ENCODE measurements at regions not wholly inside any gene's neighbourhood (a gene's known extent, or its start where the extent isn't known, plus 50 kb on each side); places are given as distances from the start of the nearest gene placed in this dataset.

DNA sequence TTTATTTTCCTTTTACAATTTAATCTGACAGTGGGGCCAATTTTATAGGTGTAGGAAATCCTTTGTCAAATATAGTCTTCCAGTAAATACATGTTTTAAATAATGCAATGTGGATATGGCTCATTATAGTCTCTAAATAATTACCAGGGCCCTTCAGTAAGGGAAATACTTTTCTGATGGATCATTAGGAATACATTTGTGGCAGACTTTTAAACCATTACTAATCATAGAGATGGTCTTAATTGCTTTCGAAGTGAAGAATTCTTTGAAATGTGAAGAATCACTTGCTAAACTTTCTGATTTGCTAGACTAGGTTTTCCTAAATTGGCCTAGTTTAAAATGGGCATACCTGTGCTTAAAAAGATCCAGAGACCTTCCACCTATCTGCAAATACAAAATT lies 105.6 kb upstream of the ELL2 start:
- Histone ChIP-seq H3K9me3 (ENCODE audit: control insufficient read depth, insufficient read depth, low read depth, low read length) (no peaks in the 10 kb centered on the region), H3K4me1 (ENCODE audit: control insufficient read depth, insufficient read depth, low read length) (peaks cover 9% of the 10 kb centered on the region), H3K4me3 (ENCODE audit: low read depth, low read length) (no peak overlapping the region), H3K36me3 (ENCODE audit: control insufficient read depth in 2 of 2, insufficient read depth in 1 of 2, low read length in 2 of 2) (no peaks in the 10 kb centered on the region), H3K27ac (ENCODE audit: extremely low read depth, low read depth, low read length) (no peak overlapping the region)
- POLR2A ChIA-PET: no interaction called here
- CTCF ChIA-PET: no interaction called here
- TF ChIP-seq ZBTB48 (tag by site-specific recombination; IDR thresholded peaks at IDR 0.05) (no peak), ZNF596 (tag by site-specific recombination; IDR thresholded peaks at IDR 0.05) (no peak), ZNF521 (tag by site-specific recombination; IDR thresholded peaks at IDR 0.05) (no peak), GLIS1 (tag by site-specific recombination; IDR thresholded peaks at IDR 0.05) (no peak), ZNF529 (tag by site-specific recombination; IDR thresholded peaks at IDR 0.05; ENCODE audit: insufficient replicate concordance) (no peak)
- TF ChIP-seq, protein P1, sequence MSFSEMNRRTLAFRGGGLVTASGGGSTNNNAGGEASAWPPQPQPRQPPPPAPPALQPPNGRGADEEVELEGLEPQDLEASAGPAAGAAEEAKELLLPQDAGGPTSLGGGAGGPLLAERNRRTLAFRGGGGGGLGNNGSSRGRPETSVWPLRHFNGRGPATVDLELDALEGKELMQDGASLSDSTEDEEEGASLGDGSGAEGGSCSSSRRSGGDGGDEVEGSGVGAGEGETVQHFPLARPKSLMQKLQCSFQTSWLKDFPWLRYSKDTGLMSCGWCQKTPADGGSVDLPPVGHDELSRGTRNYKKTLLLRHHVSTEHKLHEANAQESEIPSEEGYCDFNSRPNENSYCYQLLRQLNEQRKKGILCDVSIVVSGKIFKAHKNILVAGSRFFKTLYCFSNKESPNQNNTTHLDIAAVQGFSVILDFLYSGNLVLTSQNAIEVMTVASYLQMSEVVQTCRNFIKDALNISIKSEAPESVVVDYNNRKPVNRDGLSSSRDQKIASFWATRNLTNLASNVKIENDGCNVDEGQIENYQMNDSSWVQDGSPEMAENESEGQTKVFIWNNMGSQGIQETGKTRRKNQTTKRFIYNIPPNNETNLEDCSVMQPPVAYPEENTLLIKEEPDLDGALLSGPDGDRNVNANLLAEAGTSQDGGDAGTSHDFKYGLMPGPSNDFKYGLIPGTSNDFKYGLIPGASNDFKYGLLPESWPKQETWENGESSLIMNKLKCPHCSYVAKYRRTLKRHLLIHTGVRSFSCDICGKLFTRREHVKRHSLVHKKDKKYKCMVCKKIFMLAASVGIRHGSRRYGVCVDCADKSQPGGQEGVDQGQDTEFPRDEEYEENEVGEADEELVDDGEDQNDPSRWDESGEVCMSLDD (tag by site-specific recombination; IDR thresholded peaks at IDR 0.05): no peak
- TF ChIP-seq, protein P2, sequence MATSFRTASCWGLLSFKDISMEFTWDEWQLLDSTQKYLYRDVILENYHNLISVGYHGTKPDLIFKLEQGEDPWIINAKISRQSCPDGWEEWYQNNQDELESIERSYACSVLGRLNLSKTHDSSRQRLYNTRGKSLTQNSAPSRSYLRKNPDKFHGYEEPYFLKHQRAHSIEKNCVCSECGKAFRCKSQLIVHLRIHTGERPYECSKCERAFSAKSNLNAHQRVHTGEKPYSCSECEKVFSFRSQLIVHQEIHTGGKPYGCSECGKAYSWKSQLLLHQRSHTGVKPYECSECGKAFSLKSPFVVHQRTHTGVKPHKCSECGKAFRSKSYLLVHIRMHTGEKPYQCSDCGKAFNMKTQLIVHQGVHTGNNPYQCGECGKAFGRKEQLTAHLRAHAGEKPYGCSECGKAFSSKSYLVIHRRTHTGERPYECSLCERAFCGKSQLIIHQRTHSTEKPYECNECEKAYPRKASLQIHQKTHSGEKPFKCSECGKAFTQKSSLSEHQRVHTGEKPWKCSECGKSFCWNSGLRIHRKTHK (tag by site-specific recombination; IDR thresholded peaks at IDR 0.05): no peak
- TF ChIP-seq, protein P3, sequence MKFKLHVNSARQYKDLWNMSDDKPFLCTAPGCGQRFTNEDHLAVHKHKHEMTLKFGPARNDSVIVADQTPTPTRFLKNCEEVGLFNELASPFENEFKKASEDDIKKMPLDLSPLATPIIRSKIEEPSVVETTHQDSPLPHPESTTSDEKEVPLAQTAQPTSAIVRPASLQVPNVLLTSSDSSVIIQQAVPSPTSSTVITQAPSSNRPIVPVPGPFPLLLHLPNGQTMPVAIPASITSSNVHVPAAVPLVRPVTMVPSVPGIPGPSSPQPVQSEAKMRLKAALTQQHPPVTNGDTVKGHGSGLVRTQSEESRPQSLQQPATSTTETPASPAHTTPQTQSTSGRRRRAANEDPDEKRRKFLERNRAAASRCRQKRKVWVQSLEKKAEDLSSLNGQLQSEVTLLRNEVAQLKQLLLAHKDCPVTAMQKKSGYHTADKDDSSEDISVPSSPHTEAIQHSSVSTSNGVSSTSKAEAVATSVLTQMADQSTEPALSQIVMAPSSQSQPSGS (tag by site-specific recombination; IDR thresholded peaks at IDR 0.05; ENCODE audit: low read depth): no peak

DNA sequence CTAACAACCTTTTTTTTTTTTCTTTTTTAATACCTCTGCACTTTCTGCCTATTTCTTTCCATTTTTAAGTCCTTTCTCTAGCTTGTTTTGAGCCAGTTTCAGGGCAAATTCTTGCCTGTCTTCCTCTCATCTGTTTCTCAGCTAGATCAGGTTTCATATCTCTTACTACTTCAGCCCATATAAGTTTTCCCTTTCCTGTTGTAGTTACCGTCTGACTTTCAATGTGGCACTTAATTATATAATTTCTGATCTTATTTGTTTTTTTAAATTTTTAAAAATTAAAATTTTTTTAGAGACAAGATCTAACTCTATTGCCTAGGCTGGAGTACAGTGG lies 104.7 kb upstream of the ELL2 start:
- no peak overlapping the region for H3K27ac ChIP-seq (ENCODE audit: extremely low read depth, low read depth, low read length)
- CTCF ChIA-PET: no interaction called here
- H3K4me1 ChIP-seq (ENCODE audit: control insufficient read depth, insufficient read depth, low read length): peaks cover 9% of the 10 kb centered on the region
- H3K4me3 ChIP-seq (ENCODE audit: low read depth, low read length): no peak overlapping the region
- no peaks in the 10 kb centered on the region for H3K36me3 ChIP-seq (ENCODE audit: control insufficient read depth in 2 of 2, insufficient read depth in 1 of 2, low read length in 2 of 2)
- no peaks in the 10 kb centered on the region for H3K9me3 ChIP-seq (ENCODE audit: control insufficient read depth, insufficient read depth, low read depth, low read length)
- POLR2A ChIA-PET: no interaction called here
- TF ChIP-seq ZNF768 (tag by site-specific recombination; IDR thresholded peaks at IDR 0.05) (no peak), PRDM1 (tag by site-specific recombination; IDR thresholded peaks at IDR 0.05) (0 out of 2 replicates have a peak, but pooled peaks have one; percentile 47)

DNA sequence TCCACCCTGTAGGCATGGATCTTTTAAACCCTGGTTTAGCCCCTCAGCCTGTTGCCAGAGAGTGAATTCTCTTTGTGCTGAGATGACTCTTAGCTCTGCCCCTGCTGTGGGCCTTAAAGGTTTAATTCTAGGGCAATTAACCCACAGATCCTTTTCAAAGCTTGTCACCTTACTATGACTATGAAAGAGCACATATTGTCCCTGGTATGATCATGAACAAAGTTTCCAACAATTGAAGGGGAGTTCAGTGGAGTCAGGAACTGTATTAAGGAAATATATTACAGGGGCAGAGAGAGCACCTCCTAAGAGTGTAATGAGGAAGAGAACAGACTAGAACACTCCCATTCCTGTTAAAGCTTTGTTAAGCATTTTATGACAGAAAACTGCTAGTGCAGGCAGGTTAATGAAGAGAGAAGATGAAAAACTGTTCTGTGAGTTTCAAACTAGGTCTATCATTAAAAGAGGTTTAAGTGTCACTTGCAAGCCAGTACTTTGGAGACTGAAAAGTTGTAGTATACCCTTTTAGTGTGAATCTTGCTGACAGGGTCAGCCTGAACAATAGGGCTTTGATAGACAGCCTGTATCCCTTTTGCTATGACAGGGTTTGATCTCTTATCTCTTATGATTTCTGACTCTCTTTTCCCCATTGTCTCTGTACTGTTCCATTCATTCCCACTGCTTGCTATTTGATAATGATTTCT lies 104.2 kb upstream of the ELL2 start:
- H3K4me1 ChIP-seq (ENCODE audit: control insufficient read depth, insufficient read depth, low read length): peaks cover 9% of the 10 kb centered on the region
- TF ChIP-seq, protein P2 (tag by site-specific recombination; IDR thresholded peaks at IDR 0.05): no peak
- TF ChIP-seq PRDM1 (tag by site-specific recombination; IDR thresholded peaks at IDR 0.05) (no peak), ZNF629 (tag by site-specific recombination; IDR thresholded peaks at IDR 0.05) (no peak)
- H3K36me3 ChIP-seq (ENCODE audit: control insufficient read depth in 2 of 2, insufficient read depth in 1 of 2, low read length in 2 of 2): no peaks in the 10 kb centered on the region
- no peak overlapping the region for H3K4me3 ChIP-seq (ENCODE audit: low read depth, low read length)
- H3K27ac ChIP-seq (ENCODE audit: extremely low read depth, low read depth, low read length): no peak overlapping the region
- no peaks in the 10 kb centered on the region for H3K9me3 ChIP-seq (ENCODE audit: control insufficient read depth, insufficient read depth, low read depth, low read length)
- POLR2A ChIA-PET: interaction anchor here (0.6 kb wide), 1 partner anchor 236 kb away, joined by 3 read pairs; no protein-coding TSS in a partner anchor
- CTCF ChIA-PET: interaction anchor here (0.7 kb wide), 1 partner anchor 9 kb away, joined by 4 read pairs; no protein-coding TSS in a partner anchor
